ENCODE measurements at regions not wholly inside any gene's neighbourhood (a gene's known extent, or its start where the extent isn't known, plus 50 kb on each side); places are given as distances from the start of the nearest gene placed in this dataset.

DNA sequence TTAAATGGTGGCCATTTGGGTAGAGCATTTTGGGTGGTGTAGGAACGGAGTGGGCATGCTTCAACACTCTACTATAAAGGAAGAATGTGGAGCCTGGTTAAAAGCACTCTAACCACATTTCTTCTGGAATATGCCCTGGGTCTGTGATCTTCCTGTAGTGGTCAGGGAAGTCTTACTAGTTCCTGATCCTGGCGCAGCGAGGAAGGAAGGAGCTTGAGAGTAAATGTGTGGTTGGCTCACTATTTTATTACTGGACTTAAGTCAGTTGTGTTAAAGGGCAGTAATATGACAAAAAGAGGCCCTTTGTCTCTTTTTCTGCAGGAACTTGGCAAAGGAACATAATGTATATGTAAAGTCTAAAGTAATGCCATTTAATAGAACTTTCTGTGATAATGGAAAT is 197.6 kb upstream of the ZPLD1 start:
- TF ChIP-seq EZH2phosphoT487 (IDR thresholded peaks at IDR 0.05; ENCODE audit: borderline replicate concordance, low read depth) (no peak), REST (IDR thresholded peaks at IDR 0.05; ENCODE audit: low read depth, low read length) (no peak), SMC3 (IDR thresholded peaks at IDR 0.05; ENCODE audit: low read depth, low read length) (no peak), TAF1 (IDR thresholded peaks at IDR 0.05; ENCODE audit: borderline replicate concordance, low read depth, low read length) (no peak), POLR2AphosphoS5 (IDR thresholded peaks at IDR 0.05; ENCODE audit: low read depth, low read length) (no peak), RAD21 (IDR thresholded peaks at IDR 0.05; ENCODE audit: low read length) (no peak), CHD2 (IDR thresholded peaks at IDR 0.05; ENCODE audit: low read length, partially characterized antibody) (no peak), EP300 (IDR thresholded peaks at IDR 0.05; ENCODE audit: borderline replicate concordance in 1 of 2, low read depth in 1 of 2, low read length in 1 of 2) (no peak), FOXJ3 (CRISPR knock-in tag; IDR thresholded peaks at IDR 0.05) (no peak), MAX (IDR thresholded peaks at IDR 0.05; ENCODE audit: low read depth) (no peak), RXRA (IDR thresholded peaks at IDR 0.05; ENCODE audit: borderline replicate concordance, low read depth) (no peak)
- TF ChIP-seq, protein P1, sequence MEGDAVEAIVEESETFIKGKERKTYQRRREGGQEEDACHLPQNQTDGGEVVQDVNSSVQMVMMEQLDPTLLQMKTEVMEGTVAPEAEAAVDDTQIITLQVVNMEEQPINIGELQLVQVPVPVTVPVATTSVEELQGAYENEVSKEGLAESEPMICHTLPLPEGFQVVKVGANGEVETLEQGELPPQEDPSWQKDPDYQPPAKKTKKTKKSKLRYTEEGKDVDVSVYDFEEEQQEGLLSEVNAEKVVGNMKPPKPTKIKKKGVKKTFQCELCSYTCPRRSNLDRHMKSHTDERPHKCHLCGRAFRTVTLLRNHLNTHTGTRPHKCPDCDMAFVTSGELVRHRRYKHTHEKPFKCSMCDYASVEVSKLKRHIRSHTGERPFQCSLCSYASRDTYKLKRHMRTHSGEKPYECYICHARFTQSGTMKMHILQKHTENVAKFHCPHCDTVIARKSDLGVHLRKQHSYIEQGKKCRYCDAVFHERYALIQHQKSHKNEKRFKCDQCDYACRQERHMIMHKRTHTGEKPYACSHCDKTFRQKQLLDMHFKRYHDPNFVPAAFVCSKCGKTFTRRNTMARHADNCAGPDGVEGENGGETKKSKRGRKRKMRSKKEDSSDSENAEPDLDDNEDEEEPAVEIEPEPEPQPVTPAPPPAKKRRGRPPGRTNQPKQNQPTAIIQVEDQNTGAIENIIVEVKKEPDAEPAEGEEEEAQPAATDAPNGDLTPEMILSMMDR (IDR thresholded peaks at IDR 0.05) = no peak
- TF ChIP-seq, protein P2, sequence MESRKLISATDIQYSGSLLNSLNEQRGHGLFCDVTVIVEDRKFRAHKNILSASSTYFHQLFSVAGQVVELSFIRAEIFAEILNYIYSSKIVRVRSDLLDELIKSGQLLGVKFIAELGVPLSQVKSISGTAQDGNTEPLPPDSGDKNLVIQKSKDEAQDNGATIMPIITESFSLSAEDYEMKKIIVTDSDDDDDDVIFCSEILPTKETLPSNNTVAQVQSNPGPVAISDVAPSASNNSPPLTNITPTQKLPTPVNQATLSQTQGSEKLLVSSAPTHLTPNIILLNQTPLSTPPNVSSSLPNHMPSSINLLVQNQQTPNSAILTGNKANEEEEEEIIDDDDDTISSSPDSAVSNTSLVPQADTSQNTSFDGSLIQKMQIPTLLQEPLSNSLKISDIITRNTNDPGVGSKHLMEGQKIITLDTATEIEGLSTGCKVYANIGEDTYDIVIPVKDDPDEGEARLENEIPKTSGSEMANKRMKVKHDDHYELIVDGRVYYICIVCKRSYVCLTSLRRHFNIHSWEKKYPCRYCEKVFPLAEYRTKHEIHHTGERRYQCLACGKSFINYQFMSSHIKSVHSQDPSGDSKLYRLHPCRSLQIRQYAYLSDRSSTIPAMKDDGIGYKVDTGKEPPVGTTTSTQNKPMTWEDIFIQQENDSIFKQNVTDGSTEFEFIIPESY (IDR thresholded peaks at IDR 0.05; ENCODE audit: borderline replicate concordance, low read depth) = no peak
